Activated T-helper 1 cell treated with anti-CD3 and anti-CD28 coated beads, Interleukin-2, amount 50 U/mL, for 16 hours (primary cell): ENCODE measurements at regions not wholly inside any gene's neighbourhood (a gene's known extent, or its start where the extent isn't known, plus 50 kb on each side); places are given as distances from the start of the nearest gene placed in this dataset.

Experiments used
- DNase-seq, 2 donors: peaks; one replicate each; pipeline ENCODE4 v3.0.0-alpha.2; 2020; ENCODE audit warnings: low read depth in 1 of 2, low spot score in 1 of 2

DNA sequence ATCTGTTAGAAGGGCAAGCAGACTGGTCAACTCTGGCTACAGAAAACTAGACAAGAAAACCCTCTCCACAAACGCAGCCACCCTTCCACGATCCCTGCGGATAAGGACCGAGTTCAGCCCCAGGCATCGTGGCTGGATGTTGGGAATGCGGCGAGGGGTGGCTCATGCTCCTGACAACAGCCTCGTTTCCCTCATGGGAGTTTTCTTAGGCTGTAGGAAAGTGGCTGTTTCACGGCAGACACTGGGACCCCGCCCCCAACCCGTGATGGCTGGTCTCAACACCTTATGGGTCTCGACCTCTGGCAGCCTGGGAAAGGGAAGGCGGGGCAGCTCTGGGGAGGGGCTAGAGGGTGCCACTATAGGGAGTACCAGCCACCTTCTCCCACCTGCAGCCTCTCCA is 123.3 kb downstream of the RFLNA start:
- DNase-seq = no peak

DNA sequence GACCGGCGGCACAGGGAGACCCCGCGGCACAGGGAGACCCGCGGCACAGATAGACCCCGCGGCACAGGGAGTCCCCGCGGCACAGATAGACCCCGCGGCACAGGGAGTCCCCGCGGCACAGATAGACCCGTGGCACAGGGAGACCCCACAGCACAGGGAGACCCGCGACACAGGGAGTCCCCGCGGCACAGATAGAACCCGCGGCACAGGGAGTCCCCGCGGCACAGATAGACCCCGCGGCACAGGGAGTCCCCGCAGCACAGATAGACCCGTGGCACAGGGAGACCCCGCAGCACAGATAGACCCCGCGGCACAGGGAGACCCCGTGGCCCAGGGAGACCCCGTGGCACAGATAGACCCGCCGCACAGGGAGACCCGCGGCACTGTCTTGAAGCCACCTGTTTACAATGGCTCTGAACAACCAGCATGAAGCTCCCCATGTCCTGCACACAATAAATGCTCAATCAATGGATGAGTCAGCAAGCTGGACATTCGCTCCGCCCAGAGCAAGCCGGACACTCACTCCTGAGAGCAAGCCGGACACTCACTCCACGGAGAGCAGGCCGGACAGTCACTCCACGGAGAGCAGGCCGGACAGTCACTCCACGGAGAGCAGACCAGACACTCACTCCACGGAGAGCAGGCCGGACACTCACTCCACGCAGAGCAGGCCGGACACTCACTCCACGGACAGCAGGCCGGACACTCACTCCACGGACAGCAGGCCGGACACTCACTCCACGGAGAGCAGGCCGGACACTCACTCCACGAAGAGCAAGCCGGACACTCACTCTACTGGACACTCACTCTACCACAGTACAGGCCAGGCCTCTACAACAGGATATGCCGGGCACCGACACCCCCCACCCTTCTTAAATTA is 121.9 kb downstream of the RFLNA start:
- DNase-seq = no peak

DNA sequence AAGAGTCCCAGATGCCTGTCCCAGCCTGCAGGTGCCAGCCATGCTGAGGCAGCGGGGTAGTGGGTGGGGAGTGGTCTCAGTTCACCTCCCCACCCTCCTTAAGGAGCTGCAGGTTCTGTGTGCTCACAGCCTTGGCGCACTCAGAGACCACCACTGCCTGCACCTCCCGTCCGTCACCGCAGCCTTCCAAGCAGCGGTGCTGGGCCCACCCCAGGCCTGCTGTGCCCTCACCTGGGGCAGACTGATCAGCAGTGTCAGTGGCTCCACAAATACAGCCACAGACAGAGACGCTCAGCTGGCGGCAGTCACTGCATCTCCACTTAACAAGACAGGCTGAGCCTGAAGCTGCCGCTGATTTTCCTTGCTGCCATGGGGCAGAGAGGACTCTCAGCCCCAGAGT is 120.2 kb downstream of the RFLNA start:
- no peak for DNase-seq

DNA sequence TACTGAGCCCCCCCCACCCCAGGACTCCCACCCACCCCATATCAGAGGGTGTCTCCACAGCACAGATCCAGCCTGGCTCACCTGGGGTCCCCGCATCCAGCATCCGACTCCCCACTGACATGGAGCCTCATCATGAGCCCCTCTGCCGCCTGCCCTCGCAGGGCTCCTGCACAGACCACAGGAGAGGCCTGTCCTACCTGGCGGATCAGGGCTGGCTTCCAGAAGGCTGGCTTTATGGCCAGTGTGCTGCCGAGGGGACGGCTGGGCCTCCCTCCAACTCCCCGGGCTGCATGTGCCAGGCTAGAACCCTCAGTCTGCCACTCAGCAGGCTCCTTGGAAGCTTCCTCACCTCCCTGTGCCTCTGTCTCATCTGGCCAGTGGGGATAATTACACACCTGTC is 119.0 kb downstream of the RFLNA start:
- DNase-seq = no peak

- DNase-seq = no peak
Measured at GRCh38 chr12:124413401-124413800, 118.5 kb downstream of the RFLNA start.

DNA sequence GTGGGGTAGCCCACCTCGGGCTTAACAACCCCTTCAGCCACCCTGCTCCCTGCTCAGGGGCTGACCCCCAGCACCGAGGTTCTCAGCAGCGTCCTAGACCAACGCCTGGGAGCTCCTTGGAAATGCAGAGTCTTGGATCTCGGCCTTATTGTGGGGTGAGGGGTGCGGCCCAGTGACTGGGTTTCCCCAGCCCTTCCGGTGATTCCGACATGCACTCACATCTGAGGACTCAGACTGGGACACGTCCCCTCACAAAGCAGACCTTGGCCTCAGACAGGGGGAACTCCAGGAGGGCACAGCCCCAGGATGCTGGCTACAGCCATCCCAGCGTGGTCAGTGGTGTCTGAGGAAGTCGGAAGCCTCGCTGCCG is 117.7 kb downstream of the RFLNA start:
- no peak for DNase-seq

GRCh38 chr12:124411953-124412645 is 117.2 kb downstream of the RFLNA start:
- DNase-seq = no peak

DNA sequence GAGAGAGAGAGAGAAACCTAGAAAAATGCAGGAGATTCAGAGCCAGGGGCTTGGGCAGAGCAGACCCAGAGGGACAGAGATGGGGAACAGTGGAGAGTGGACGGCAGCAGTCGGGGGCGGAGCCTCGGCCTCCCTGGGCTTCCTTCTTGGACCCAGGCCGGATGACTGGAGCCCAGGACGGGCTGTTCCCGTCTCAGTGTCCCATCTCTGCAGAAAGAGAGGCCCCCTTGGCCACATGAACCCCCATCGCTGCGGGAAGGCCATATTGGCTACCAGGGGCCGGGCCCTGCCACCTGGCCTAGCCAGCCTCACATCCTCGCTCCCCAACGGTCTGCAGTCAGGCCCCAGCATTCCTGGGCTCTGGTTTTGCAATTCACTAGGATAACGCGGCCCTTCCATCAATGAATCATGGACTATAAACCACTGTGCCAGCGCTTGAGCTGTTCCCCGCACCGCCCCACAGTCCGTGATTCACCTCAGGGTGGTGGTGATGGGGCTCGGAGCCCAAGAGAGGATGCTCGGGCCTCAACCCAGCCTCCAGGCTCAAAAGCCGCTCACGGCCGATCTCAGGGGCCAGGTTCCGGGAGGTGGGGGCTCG is 116.5 kb downstream of the RFLNA start:
- DNase-seq = no peak

- DNase-seq = no peak
Measured at GRCh38 chr12:124410354-124411175, 115.7 kb downstream of the RFLNA start.

GRCh38 chr12:124408822-124409517 is 114.1 kb downstream of the RFLNA start:
- DNase-seq = no peak

DNA sequence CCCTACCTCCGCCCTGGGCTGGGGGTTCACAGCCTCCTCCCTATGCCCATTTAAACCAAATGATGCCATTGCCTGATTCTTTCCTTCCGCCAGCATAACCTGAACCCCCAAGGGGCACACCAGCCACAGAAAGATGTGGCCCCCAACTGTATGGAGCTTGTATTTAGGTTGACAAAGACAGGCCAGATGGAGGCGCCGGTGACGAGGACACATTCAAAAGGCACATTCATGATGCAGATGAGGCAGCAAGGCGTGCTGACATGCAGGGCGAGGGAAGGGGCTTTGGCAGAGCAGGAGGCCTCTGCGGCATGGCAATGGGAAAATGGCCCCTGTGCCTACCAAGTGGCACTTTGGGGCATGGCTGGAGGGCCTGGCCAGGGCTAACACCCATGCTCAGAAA is 112.2 kb downstream of the RFLNA start:
- DNase-seq = no peak

DNA sequence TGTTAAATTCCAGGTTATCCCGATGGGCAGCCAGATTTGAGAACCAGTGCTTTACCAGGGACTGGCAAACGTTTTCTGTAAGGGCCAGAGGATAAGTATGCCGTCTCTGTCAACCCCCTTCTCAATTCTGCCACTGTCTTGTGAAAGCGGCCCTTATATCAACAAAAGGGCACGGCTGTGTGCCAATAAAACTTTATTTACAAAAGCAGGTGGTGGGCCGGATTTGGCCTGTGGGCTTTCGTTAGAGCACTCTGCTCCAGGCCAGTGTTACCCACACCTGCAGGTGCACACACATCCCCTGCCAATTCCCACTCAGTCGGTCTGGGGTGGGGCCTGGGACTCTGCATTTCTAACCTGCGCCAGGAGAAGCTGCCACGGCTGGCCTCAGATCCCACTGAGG is 111.2 kb downstream of the RFLNA start:
- no peak for DNase-seq

DNA sequence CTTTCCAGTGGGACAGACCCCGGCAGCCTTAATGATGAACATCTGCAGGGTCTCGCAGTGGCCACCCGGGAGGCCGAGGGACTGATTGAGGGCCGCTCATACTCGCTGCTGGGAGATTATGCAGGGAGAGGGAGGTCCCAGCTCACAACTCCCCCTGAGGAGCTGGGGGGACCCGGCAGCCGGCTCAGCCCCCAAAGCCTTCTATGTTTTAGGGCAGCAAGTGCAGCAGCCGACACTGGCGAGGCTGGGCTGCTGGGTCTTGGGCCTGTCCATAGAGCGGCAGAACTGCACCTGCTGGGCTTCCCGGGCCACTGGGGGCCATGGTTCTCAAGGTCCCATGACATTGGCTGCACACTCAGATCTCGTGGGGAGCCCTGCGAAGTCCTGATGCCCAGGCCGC is 110.7 kb downstream of the RFLNA start:
- DNase-seq = no peak

- no peak for DNase-seq
Measured at GRCh38 chr12:124405151-124405550, 110.3 kb downstream of the RFLNA start.

GRCh38 chr12:124404162-124404784 is 109.4 kb downstream of the RFLNA start:
- DNase-seq = no peak

DNA sequence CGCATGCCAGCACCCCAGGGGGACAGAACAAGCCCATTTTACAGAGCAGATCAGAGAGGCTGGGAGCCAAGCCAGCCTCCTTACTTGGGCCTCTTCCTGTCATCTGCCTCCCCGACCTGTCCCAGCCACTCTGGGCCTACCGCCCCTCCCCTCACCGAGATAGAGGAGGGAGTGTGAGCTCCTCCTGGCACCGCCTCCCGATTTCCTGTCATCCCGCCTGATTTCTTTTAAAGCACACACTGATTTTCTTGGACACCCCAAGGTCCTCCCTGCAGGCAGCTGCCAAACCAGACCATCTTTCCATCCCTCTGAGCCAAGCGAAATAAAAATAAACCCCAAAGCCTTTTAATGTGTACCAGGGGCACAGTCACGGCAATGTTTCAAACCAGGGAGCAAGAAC is 108.4 kb downstream of the RFLNA start:
- no peak for DNase-seq

DNA sequence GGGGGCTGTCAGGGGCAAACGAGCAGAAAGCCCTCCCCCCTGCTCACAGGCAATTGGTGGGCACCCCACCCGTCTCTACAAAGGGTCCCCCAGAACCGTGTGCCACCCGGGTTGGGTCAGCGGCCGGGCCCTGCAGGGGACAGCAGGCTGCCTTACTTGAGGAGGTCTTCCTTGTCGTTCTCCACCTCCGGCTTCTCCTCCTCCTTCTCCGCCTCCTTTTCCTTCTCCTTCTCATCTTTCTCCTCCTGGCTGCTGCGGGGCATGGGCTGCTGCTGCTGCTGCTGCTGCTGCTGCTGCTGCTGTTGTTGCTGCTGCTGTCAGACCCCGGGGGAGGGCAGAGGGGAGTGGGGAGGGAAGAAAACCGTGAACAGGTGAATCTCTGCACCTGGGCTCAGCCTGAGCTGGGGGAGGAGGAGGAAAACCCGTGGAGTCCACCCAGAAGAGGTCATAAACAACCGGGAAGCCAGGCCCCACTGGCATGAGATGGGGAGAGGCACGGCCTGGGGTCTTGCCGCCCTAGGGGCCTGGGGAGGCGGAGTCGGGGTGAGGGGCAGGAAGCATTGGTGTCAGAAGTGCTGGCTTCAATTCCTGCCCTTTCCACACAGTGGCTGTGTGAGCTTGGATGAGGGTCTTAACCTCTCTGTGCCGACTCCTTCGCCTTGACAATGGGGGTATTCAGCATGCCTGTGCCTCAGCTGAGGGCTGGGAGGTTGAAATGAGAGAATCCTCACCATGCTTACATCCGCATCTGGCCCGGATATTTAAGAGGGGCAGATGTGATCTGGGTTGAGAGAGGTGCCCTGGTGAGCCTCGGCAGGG is 107.6 kb downstream of the RFLNA start:
- no peak for DNase-seq

- no peak for DNase-seq
Measured at GRCh38 chr12:124401704-124402221, 106.9 kb downstream of the RFLNA start.

- DNase-seq = no peak
Measured at GRCh38 chr12:124400124-124400523, 105.2 kb downstream of the RFLNA start.
